ENCODE measurements at regions not wholly inside any gene's neighbourhood (a gene's known extent, or its start where the extent isn't known, plus 50 kb on each side); places are given as distances from the start of the nearest gene placed in this dataset.

GRCh38 chr4:162356181-162356580 lies 192.4 kb upstream of the FSTL5 start (continued):
- no peak for TF ChIP-seq REST (IDR thresholded peaks at IDR 0.05; ENCODE audit: low read depth, low read length)
- no peak for TF ChIP-seq HCFC1 (IDR thresholded peaks at IDR 0.05; ENCODE audit: low read length)
- no peak for TF ChIP-seq POLR2AphosphoS5 (IDR thresholded peaks at IDR 0.05; ENCODE audit: low read length)
- TF ChIP-seq STAT1 (conservative IDR thresholded peaks at IDR 0.05) = no peak

- no peak for DNase-seq (ENCODE audit: low read depth, low spot score)
- RAD21 ChIA-PET (ENCODE audit: unreplicated experiment) = no interaction called here
- Histone ChIP-seq H3K4me3 (no peak overlapping the region), H3K36me3 (ENCODE audit: control insufficient read depth in 2 of 2, insufficient read depth in 2 of 2, low read length in 1 of 2) (no peaks in the 10 kb centered on the region), H3K27me3 (replicated peaks in 1 of 2; ENCODE audit: control insufficient read depth in 2 of 2, insufficient read depth in 2 of 2, low read length in 1 of 2) (no peaks in the 10 kb centered on the region), H2AFZ (ENCODE audit: control insufficient read depth, low read depth, low read length) (no peak overlapping the region), H3K4me2 (ENCODE audit: control insufficient read depth, insufficient read depth) (no peak overlapping the region), H4K20me1 (ENCODE audit: control insufficient read depth, insufficient read depth) (no peaks in the 10 kb centered on the region), H3K79me2 (ENCODE audit: control insufficient read depth, insufficient read depth, low read length) (no peaks in the 10 kb centered on the region), H3K4me1 (ENCODE audit: control insufficient read depth, insufficient read depth, low read length) (no peaks in the 10 kb centered on the region), H3K27ac (ENCODE audit: control insufficient read depth, insufficient read depth) (no peak overlapping the region), H3K9me3 (replicated peaks; ENCODE audit: control insufficient read depth, insufficient read depth, low read length) (no peaks in the 10 kb centered on the region), H3K9ac (ENCODE audit: control insufficient read depth, insufficient read depth, low read length) (no peak overlapping the region)
- intact Hi-C loops (cut with micrococcal nuclease; ENCODE audit: unreplicated experiment) (no loop called here), in situ Hi-C loops (cut with MboI) (no loop called here)
- SMC1A ChIA-PET (ENCODE audit: uncharacterized antibody, unreplicated experiment) = no interaction called here
- no TSS peak for BruUV-seq (replicated peaks)
- POLR2A ChIA-PET = no interaction called here
- CTCF ChIA-PET = interaction anchor here (0.8 kb wide), 1 partner anchor 22 kb away, joined by 3 read pairs; no protein-coding TSS in a partner anchor
- WGBS (ENCODE audit: insufficient coverage, insufficient replicate concordance, low lambda C conversion rate, missing lambda C conversion rate) = 88% methylated on average over 1 of the region's 1 CpG
- FAIRE-seq = no peak
- TF ChIP-seq TCF12 (IDR thresholded peaks at IDR 0.05; ENCODE audit: low read depth, low read length) (no peak), BACH1 (IDR thresholded peaks at IDR 0.05; ENCODE audit: borderline replicate concordance) (no peak), ESRRA (IDR thresholded peaks at IDR 0.05; ENCODE audit: low read length) (no peak)
- no peak for ATAC-seq
These were observed 188.8 kb upstream of the FSTL5 start for GRCh38 chr4:162352580-162353107.

Data from GM12878 (cell line).